Body of pancreas (tissue), 4 donors: ENCODE measurements at regions not wholly inside any gene's neighbourhood (a gene's known extent, or its start where the extent isn't known, plus 50 kb on each side); places are given as distances from the start of the nearest gene placed in this dataset.

Experiments used
- POLR2A ChIP-seq, 3 donors: fragments of 450-650 bp; IDR thresholded peaks; one replicate each; pipeline ENCODE4 v1.6.1; 2016; ENCODE audit warnings: antibody characterized with exemption in 3 of 3, mild to moderate bottlenecking in 2 of 3
- TF ChIP-seq, protein P1 (sequence below), 7 experiments: fragments of 450-650 bp in 4 of 7; fragments of 200-600 bp in 3 of 7; sonication (generic) in 3 of 7; IDR thresholded peaks; one replicate each; pipeline ENCODE4 v1.5.1; 2016 to 2019; ENCODE audit warnings: antibody characterized with exemption in 7 of 7

DNA sequence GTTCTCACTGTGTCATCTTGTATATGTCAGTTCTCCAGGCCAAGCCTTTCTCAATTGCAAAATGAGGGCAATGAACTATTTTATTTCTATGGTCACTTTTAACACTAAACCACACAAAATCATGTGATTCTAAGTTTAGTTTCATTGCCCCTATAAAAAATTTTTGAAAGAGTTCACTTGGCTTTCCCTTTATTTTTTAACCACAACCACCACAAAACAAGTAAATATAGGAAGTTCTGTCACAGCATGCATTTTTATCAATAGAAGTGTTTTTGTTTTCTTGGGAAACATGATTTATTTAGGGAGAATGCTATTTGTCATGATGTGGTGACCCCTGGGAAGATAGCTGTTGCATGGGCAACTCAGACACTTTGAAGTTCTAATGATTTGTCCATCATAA lies 169.1 kb downstream of the CSNK1G3 start:
- no peak for TF ChIP-seq POLR2A (IDR thresholded peaks at IDR 0.05)
- TF ChIP-seq, protein P1, sequence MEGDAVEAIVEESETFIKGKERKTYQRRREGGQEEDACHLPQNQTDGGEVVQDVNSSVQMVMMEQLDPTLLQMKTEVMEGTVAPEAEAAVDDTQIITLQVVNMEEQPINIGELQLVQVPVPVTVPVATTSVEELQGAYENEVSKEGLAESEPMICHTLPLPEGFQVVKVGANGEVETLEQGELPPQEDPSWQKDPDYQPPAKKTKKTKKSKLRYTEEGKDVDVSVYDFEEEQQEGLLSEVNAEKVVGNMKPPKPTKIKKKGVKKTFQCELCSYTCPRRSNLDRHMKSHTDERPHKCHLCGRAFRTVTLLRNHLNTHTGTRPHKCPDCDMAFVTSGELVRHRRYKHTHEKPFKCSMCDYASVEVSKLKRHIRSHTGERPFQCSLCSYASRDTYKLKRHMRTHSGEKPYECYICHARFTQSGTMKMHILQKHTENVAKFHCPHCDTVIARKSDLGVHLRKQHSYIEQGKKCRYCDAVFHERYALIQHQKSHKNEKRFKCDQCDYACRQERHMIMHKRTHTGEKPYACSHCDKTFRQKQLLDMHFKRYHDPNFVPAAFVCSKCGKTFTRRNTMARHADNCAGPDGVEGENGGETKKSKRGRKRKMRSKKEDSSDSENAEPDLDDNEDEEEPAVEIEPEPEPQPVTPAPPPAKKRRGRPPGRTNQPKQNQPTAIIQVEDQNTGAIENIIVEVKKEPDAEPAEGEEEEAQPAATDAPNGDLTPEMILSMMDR (IDR thresholded peaks at IDR 0.05), result no peak
